ENCODE measurements at regions not wholly inside any gene's neighbourhood (a gene's known extent, or its start where the extent isn't known, plus 50 kb on each side); places are given as distances from the start of the nearest gene placed in this dataset.
"Not testable (repeated sequence)": the region's sequence is repeated elsewhere in the genome, so short reads cannot be mapped to it uniquely, and the experiment has no call there.

- TF ChIP-seq CTCF (IDR thresholded peaks at IDR 0.05; ENCODE audit: low read depth, low read length): no peak
- no peak for DNase-seq (ENCODE audit: extremely low read depth, low read depth)
These were observed 114.9 kb upstream of the ALG10B start for GRCh38 chr12:38201461-38202276.

GRCh38 chr12:38204831-38205230 lies 111.7 kb upstream of the ALG10B start:
- TF ChIP-seq CTCF (IDR thresholded peaks at IDR 0.05; ENCODE audit: low read depth, low read length): no peak
- DNase-seq (ENCODE audit: extremely low read depth, low read depth): no peak

GRCh38 chr12:38222011-38222410 lies 94.6 kb upstream of the ALG10B start:
- TF ChIP-seq CTCF (IDR thresholded peaks at IDR 0.05; ENCODE audit: low read depth, low read length): no peak
- no peak for DNase-seq (ENCODE audit: extremely low read depth, low read depth)

- not testable (repeated sequence) for DNase-seq (ENCODE audit: extremely low read depth, low read depth)
These were observed 78.2 kb upstream of the ALG10B start for GRCh38 chr12:38238328-38238727.

GRCh38 chr12:38253778-38254177 lies 62.8 kb upstream of the ALG10B start:
- DNase-seq (ENCODE audit: extremely low read depth, low read depth): no peak
- no peak for TF ChIP-seq CTCF (IDR thresholded peaks at IDR 0.05; ENCODE audit: low read depth, low read length)

GRCh38 chr12:38258411-38258810 lies 58.2 kb upstream of the ALG10B start:
- DNase-seq (ENCODE audit: extremely low read depth, low read depth): no peak
- TF ChIP-seq CTCF (IDR thresholded peaks at IDR 0.05; ENCODE audit: low read depth, low read length): no peak
